Lower lobe of right lung (tissue), 2 donors: ENCODE measurements at regions not wholly inside any gene's neighbourhood (a gene's known extent, or its start where the extent isn't known, plus 50 kb on each side); places are given as distances from the start of the nearest gene placed in this dataset.

Experiments
- ATAC-seq, 2 donors: fragments of 200-7000 bp; cut with Tn5 transposase; one replicate each; pipeline ENCODE4 v1.9.1; 2020 to 2022; ENCODE audit warnings: mild to moderate bottlenecking in 2 of 2, moderate library complexity in 2 of 2
- DNase-seq: peaks from one replicate; pipeline ENCODE4 v3.0.0-alpha.2; 2020
- H3K27ac ChIP-seq: fragments of 200-600 bp; one replicate; pipeline ENCODE4 v1.8.0; 2022
- H3K27me3 ChIP-seq: fragments of 200-600 bp; one replicate; pipeline ENCODE4 v1.8.0; 2022; ENCODE audit warnings: low read depth
- H3K36me3 ChIP-seq: fragments of 200-600 bp; one replicate; pipeline ENCODE4 v1.8.0; 2022; ENCODE audit warnings: mild to moderate bottlenecking
- H3K4me1 ChIP-seq: fragments of 200-600 bp; one replicate; pipeline ENCODE4 v1.8.0; 2022
- H3K4me3 ChIP-seq: fragments of 200-600 bp; one replicate; pipeline ENCODE4 v1.8.0; 2022; ENCODE audit warnings: mild to moderate bottlenecking
- H3K9me3 ChIP-seq: fragments of 200-600 bp; one replicate; pipeline ENCODE4 v1.8.0; 2022
- CTCF ChIP-seq: fragments of 200-600 bp; IDR thresholded peaks from one replicate; pipeline ENCODE4 v1.8.0; 2022; ENCODE audit warnings: antibody characterized with exemption, mild to moderate bottlenecking
- intact Hi-C: fragments of 100-400 bp; cut with DNase I; formaldehyde crosslinking; loops from one replicate; pipeline ENCODE4 v1.11.0; 2022
- donor health status: DM: no; HTN: yes; CAD: no; lungs with severe emphysema.

- Histone ChIP-seq H3K9me3 (no peaks in the 10 kb centered on the region), H3K4me1 (no peaks in the 10 kb centered on the region), H3K27me3 (no peaks in the 10 kb centered on the region), H3K4me3 (no peak overlapping the region), H3K27ac (no peak overlapping the region), H3K36me3 (no peaks in the 10 kb centered on the region)
- intact Hi-C loops = no loop called here
- ATAC-seq (no peak), DNase-seq (no peak)
- no peak for TF ChIP-seq CTCF
Measured at GRCh38 chr3:168461793-168462192, 366.1 kb upstream of the GOLIM4 start.

GRCh38 chr3:168459226-168459784 lies 363.6 kb upstream of the GOLIM4 start:
- Histone ChIP-seq H3K4me1 (no peaks in the 10 kb centered on the region), H3K36me3 (no peaks in the 10 kb centered on the region), H3K27me3 (no peaks in the 10 kb centered on the region), H3K27ac (no peak overlapping the region), H3K9me3 (no peaks in the 10 kb centered on the region), H3K4me3 (no peak overlapping the region)
- no peak for DNase-seq
- intact Hi-C loops = no loop called here
- no peak for ATAC-seq
- TF ChIP-seq CTCF = no peak

- no peak for TF ChIP-seq CTCF
- Histone ChIP-seq H3K4me1 (no peaks in the 10 kb centered on the region), H3K4me3 (no peak overlapping the region), H3K27ac (no peak overlapping the region), H3K27me3 (no peaks in the 10 kb centered on the region), H3K36me3 (no peaks in the 10 kb centered on the region), H3K9me3 (no peaks in the 10 kb centered on the region)
- ATAC-seq (no peak), DNase-seq (no peak)
- intact Hi-C loops = no loop called here
Measured at GRCh38 chr3:168457954-168458539, 362.3 kb upstream of the GOLIM4 start.

GRCh38 chr3:168455814-168456213 lies 360.1 kb upstream of the GOLIM4 start:
- no peak overlapping the region for H3K27ac ChIP-seq
- DNase-seq = no peak
- H3K4me3 ChIP-seq = no peak overlapping the region
- no peaks in the 10 kb centered on the region for H3K9me3 ChIP-seq
- no peaks in the 10 kb centered on the region for H3K4me1 ChIP-seq
- no peaks in the 10 kb centered on the region for H3K27me3 ChIP-seq
- intact Hi-C loops = no loop called here
- ATAC-seq = no peak
- H3K36me3 ChIP-seq = no peaks in the 10 kb centered on the region
- no peak for TF ChIP-seq CTCF

- intact Hi-C loops = no loop called here
- Histone ChIP-seq H3K4me1 (no peaks in the 10 kb centered on the region), H3K27me3 (no peaks in the 10 kb centered on the region), H3K9me3 (no peaks in the 10 kb centered on the region), H3K27ac (no peak overlapping the region), H3K4me3 (no peak overlapping the region), H3K36me3 (no peaks in the 10 kb centered on the region)
- ATAC-seq (no peak), DNase-seq (no peak)
- TF ChIP-seq CTCF = no peak
Measured at GRCh38 chr3:168453623-168454022, 357.9 kb upstream of the GOLIM4 start.
